ENCODE measurements at regions not wholly inside any gene's neighbourhood (a gene's known extent, or its start where the extent isn't known, plus 50 kb on each side); places are given as distances from the start of the nearest gene placed in this dataset.

DNA sequence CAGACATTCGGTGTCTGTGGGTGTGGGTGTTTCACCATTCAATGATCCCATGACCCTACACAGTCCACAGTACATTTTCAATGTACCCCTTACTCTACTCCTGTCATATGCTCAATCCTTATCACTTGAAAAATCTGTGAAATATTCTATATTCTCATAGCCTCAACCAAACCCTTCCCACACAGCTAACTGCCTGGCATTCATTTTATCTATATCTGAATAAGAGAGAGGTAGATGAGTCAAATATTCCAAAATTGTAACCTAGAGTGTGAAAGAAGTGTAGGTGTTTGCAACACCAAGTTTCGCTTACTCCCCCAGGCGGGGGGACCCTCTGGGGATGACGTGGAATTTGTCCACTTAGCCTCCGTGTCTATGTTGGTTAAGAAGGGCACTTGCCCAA is 354.8 kb downstream of the ETS1 start:
- no peaks in the 10 kb centered on the region for H3K27me3 ChIP-seq (replicated peaks in 1 of 4; ENCODE audit: control extremely low read depth in 1 of 4, control insufficient read depth in 3 of 4, insufficient read depth in 4 of 4, low read length in 3 of 4)
- no peak overlapping the region for H3K4me3 ChIP-seq (ENCODE audit: control extremely low read depth in 1 of 5, extremely low read depth in 1 of 5, insufficient read depth in 1 of 5, low read depth in 2 of 5, low read length in 4 of 5)
- Mint-ChIP-seq H3K27me3 (no peaks in the 10 kb centered on the region), H3K4me1 (no peaks in the 10 kb centered on the region), H3K9me3 (ENCODE audit: insufficient read depth) (no peaks in the 10 kb centered on the region), H3K27ac (no peak overlapping the region), H3K4me3 (no peak overlapping the region)
- ATAC-seq (ENCODE audit: low read depth) (no peak), DNase-seq (no peak)
- H2AFZ ChIP-seq (ENCODE audit: insufficient read depth, low read depth, low read length, poor library complexity, severe bottlenecking): no peak overlapping the region
- no peaks in the 10 kb centered on the region for H3K4me1 ChIP-seq (ENCODE audit: control insufficient read depth in 2 of 2, insufficient read depth in 2 of 2, low read length in 2 of 2)
- H3K79me2 ChIP-seq (ENCODE audit: control insufficient read depth, insufficient read depth, low read length): no peaks in the 10 kb centered on the region
- H3K27ac ChIP-seq (ENCODE audit: low read length in 2 of 2): no peak overlapping the region
- no peaks in the 10 kb centered on the region for H4K20me1 ChIP-seq (ENCODE audit: control insufficient read depth, insufficient read depth, low read length, poor library complexity, severe bottlenecking)
- intact Hi-C loops (cut with micrococcal nuclease): no loop called here
- H3K9me3 ChIP-seq (ENCODE audit: control extremely low read depth in 1 of 3, control insufficient read depth in 2 of 3, insufficient read depth in 1 of 3, low read length in 2 of 3): peaks cover 0 to 4% (median 0%) of the 10 kb centered on the region in 3 donors
- no peak overlapping the region for H3K4me2 ChIP-seq (replicated peaks; ENCODE audit: low read depth, low read length, poor library complexity, severe bottlenecking)
- POLR2A ChIA-PET: no interaction called here
- CTCF ChIA-PET: no interaction called here
- H3K36me3 ChIP-seq (replicated peaks in 1 of 2; ENCODE audit: control extremely low read depth in 1 of 2, control insufficient read depth in 1 of 2, extremely low read depth in 1 of 2, insufficient read depth in 2 of 2, low read length in 1 of 2): no peaks in the 10 kb centered on the region
- no peak overlapping the region for H3K9ac ChIP-seq (ENCODE audit: low read length)
- no CpG with 5 or more reads among the region's 5 CpGs for WGBS (ENCODE audit: insufficient coverage)
- TF ChIP-seq, protein P1, sequence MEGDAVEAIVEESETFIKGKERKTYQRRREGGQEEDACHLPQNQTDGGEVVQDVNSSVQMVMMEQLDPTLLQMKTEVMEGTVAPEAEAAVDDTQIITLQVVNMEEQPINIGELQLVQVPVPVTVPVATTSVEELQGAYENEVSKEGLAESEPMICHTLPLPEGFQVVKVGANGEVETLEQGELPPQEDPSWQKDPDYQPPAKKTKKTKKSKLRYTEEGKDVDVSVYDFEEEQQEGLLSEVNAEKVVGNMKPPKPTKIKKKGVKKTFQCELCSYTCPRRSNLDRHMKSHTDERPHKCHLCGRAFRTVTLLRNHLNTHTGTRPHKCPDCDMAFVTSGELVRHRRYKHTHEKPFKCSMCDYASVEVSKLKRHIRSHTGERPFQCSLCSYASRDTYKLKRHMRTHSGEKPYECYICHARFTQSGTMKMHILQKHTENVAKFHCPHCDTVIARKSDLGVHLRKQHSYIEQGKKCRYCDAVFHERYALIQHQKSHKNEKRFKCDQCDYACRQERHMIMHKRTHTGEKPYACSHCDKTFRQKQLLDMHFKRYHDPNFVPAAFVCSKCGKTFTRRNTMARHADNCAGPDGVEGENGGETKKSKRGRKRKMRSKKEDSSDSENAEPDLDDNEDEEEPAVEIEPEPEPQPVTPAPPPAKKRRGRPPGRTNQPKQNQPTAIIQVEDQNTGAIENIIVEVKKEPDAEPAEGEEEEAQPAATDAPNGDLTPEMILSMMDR (IDR thresholded peaks at IDR 0.05): no peak
- no peak for TF ChIP-seq EZH2 (IDR thresholded peaks at IDR 0.05; ENCODE audit: borderline replicate concordance, insufficient read depth, low read depth, low read length, poor library complexity, severe bottlenecking)

DNA sequence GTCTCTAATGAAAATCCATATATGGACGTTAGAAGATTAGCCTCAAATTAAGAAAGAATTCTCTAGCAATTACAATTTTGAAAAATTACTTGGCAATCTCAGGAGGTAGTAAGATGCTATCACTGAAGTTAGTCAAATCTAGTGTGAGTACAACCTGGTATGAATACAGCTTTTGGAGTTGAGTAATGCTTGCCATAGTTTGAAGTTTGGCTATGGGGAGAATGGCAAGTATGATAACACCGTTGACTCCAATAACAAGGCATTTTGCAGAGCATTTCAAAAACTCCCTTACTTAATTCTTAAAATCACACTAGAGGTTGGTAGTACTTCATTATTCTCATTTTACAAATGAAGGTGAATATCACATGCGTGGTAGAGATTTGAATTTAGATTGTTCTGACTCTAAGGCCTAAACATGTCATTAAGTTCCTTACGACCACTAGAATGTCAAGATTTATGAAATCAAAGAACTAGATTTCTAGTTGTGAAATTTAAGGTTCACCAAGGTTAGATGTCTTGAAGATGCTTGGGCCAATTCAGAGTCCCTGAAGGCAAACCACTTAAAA is 355.4 kb downstream of the ETS1 start:
- H4K20me1 ChIP-seq (ENCODE audit: control insufficient read depth, insufficient read depth, low read length, poor library complexity, severe bottlenecking): no peaks in the 10 kb centered on the region
- intact Hi-C loops (cut with micrococcal nuclease): no loop called here
- CTCF ChIA-PET: no interaction called here

More for the DNA sequence above, 355.4 kb downstream of the ETS1 start:
- Histone ChIP-seq H3K4me3 (ENCODE audit: control extremely low read depth in 1 of 5, extremely low read depth in 1 of 5, insufficient read depth in 1 of 5, low read depth in 2 of 5, low read length in 4 of 5) (no peak overlapping the region), H3K4me2 (replicated peaks; ENCODE audit: low read depth, low read length, poor library complexity, severe bottlenecking) (no peak overlapping the region), H3K79me2 (ENCODE audit: control insufficient read depth, insufficient read depth, low read length) (no peaks in the 10 kb centered on the region), H3K4me1 (ENCODE audit: control insufficient read depth in 2 of 2, insufficient read depth in 2 of 2, low read length in 2 of 2) (no peaks in the 10 kb centered on the region), H3K27me3 (replicated peaks in 1 of 4; ENCODE audit: control extremely low read depth in 1 of 4, control insufficient read depth in 3 of 4, insufficient read depth in 4 of 4, low read length in 3 of 4) (no peaks in the 10 kb centered on the region), H3K9ac (ENCODE audit: low read length) (no peak overlapping the region), H3K9me3 (ENCODE audit: control extremely low read depth in 1 of 3, control insufficient read depth in 2 of 3, insufficient read depth in 1 of 3, low read length in 2 of 3) (no peaks in the 10 kb centered on the region), H3K27ac (ENCODE audit: low read length in 2 of 2) (no peak overlapping the region), H2AFZ (ENCODE audit: insufficient read depth, low read depth, low read length, poor library complexity, severe bottlenecking) (no peak overlapping the region), H3K36me3 (replicated peaks in 1 of 2; ENCODE audit: control extremely low read depth in 1 of 2, control insufficient read depth in 1 of 2, extremely low read depth in 1 of 2, insufficient read depth in 2 of 2, low read length in 1 of 2) (no peaks in the 10 kb centered on the region)
- ATAC-seq (ENCODE audit: low read depth): no peak
- no peak overlapping the region for H3K4me3 Mint-ChIP-seq
- 100% methylated on average over 1 of the region's 4 CpGs for WGBS (ENCODE audit: insufficient coverage)
- no peak for TF ChIP-seq EZH2 (IDR thresholded peaks at IDR 0.05; ENCODE audit: borderline replicate concordance, insufficient read depth, low read depth, low read length, poor library complexity, severe bottlenecking)
- TF ChIP-seq, protein P1 (IDR thresholded peaks at IDR 0.05): no peak
- H3K9me3 Mint-ChIP-seq (ENCODE audit: insufficient read depth): no peaks in the 10 kb centered on the region
- POLR2A ChIA-PET: no interaction called here
- no peak for DNase-seq
- H3K27me3 Mint-ChIP-seq: no peaks in the 10 kb centered on the region
- H3K27ac Mint-ChIP-seq: no peak overlapping the region
- no peaks in the 10 kb centered on the region for H3K4me1 Mint-ChIP-seq

Data from B cell (primary cell).